A549 (cell line): ENCODE measurements at regions not wholly inside any gene's neighbourhood (a gene's known extent, or its start where the extent isn't known, plus 50 kb on each side); places are given as distances from the start of the nearest gene placed in this dataset.

Experiments
- ATAC-seq, 2 experiments: fragments of 200-7000 bp in 1 of 2; fragments of >200 bp in 1 of 2; cut with Nextera tagmentation in 1 of 2; cut with Tn5 transposase in 1 of 2; 3 replicates each; pipeline versions ENCODE4 v1.8.0 to v1.9.1; 2018 to 2020; ENCODE audit warnings: mild to moderate bottlenecking in 1 of 2, moderate library complexity in 1 of 2
- CTCF ChIA-PET: fragments of 300-600 bp; sonication (Branson Sonifier 250); formaldehyde crosslinking; extraction: SDS; loops from one replicate; lab custom pipeline; 2021; ENCODE audit warnings: antibody characterized with exemption, inconsistent platforms; lab: Yijun Ruan, JAX
- POLR2A ChIA-PET: fragments of 350-600 bp; formaldehyde crosslinking; extraction: SDS; loops from one replicate; lab custom pipeline; 2021; ENCODE audit warnings: antibody characterized with exemption, inconsistent platforms; lab: Yijun Ruan, JAX
- DNase-seq, 2 experiments: peaks; one replicate each; pipeline versions ENCODE4 v3.0.0 to v3.0.0-alpha.2; 2011 to 2016; ENCODE audit warnings: low read depth in 1 of 2, low spot score in 1 of 2
- FAIRE-seq: peaks from 2 replicates; lab custom pipeline; 2011; peaks lifted over from hg19 to GRCh38; lab: Jason Lieb, UNC
- H3K27ac ChIP-seq, 2 experiments: fragments of >200 bp; sonication (Bioruptor Twin); formaldehyde crosslinking; 3 replicates each; pipeline ENCODE4 v1.5.1; 2016 to 2017
- H3K4me1 ChIP-seq: fragments of >200 bp; sonication (Bioruptor Twin); formaldehyde crosslinking; 3 replicates; pipeline ENCODE4 v1.6.1; 2016
- H3K4me2 ChIP-seq: fragments of >200 bp; sonication (Bioruptor Twin); formaldehyde crosslinking; 3 replicates; pipeline ENCODE4 v1.6.1; 2016
- H3K4me3 ChIP-seq: fragments of >200 bp; sonication (Bioruptor Twin); formaldehyde crosslinking; 3 replicates; pipeline ENCODE4 v1.5.1; 2016
- H3K9me3 ChIP-seq: fragments of >200 bp; sonication (Bioruptor Twin); formaldehyde crosslinking; 3 replicates; pipeline ENCODE4 v1.6.1; 2016
- BHLHE40 ChIP-seq: IDR thresholded peaks from 2 replicates; pipeline ENCODE4 v1.6.1; 2012; ENCODE audit warnings: low read depth, low read length, inconsistent platforms
- CBX2 ChIP-seq: fragments of 200-600 bp; sonication (generic); IDR thresholded peaks from 2 replicates; pipeline ENCODE4 v1.6.1; 2016; ENCODE audit warnings: low read depth, mild to moderate bottlenecking, borderline replicate concordance
- CHD4 ChIP-seq: fragments of 200-600 bp; sonication (generic); IDR thresholded peaks from 2 replicates; pipeline ENCODE4 v1.6.1; 2016; ENCODE audit warnings: antibody characterized with exemption, mild to moderate bottlenecking, borderline replicate concordance
- EHF ChIP-seq: fragments of 250-450 bp; sonication (Bioruptor Pico); IDR thresholded peaks from 2 replicates; pipeline ENCODE4 v1.5.0; 2020; ENCODE audit warnings: mild to moderate bottlenecking
- EHMT2 ChIP-seq: fragments of 200-600 bp; sonication (generic); IDR thresholded peaks from 2 replicates; pipeline ENCODE4 v1.6.1; 2016; ENCODE audit warnings: antibody characterized with exemption, low read depth, mild to moderate bottlenecking, moderate library complexity
- EP300 ChIP-seq, 2 experiments: fragments of >200 bp; sonication (Bioruptor Twin); formaldehyde crosslinking; IDR thresholded peaks; 2 replicates in 1 of 2; 3 replicates in 1 of 2; pipeline ENCODE4 v1.6.1; 2016 to 2017
- ESRRA ChIP-seq: fragments of 150-350 bp; IDR thresholded peaks from 2 replicates; pipeline ENCODE4 v1.6.1; 2014; ENCODE audit warnings: mild to moderate bottlenecking, low read length, borderline replicate concordance
- FOSB ChIP-seq: fragments of 250-450 bp; sonication (Bioruptor Pico); IDR thresholded peaks from 2 replicates; pipeline ENCODE4 v1.5.0; 2020; ENCODE audit warnings: mild to moderate bottlenecking, moderate library complexity
- FOSL2 ChIP-seq, 2 experiments: fragments of 450-650 bp in 1 of 2; fragments of >200 bp in 1 of 2; sonication (Bioruptor Twin) in 1 of 2; formaldehyde crosslinking; IDR thresholded peaks; 2 replicates each; pipeline versions ENCODE4 v1.5.0 to v1.6.1; 2016 to 2020; ENCODE audit warnings: mild to moderate bottlenecking in 1 of 2, moderate library complexity in 1 of 2
- HDAC2 ChIP-seq: fragments of 200-600 bp; sonication (generic); IDR thresholded peaks from 2 replicates; pipeline ENCODE4 v1.6.1; 2016
- HOXB13 ChIP-seq: fragments of 250-450 bp; sonication (Bioruptor Pico); IDR thresholded peaks from 2 replicates; pipeline ENCODE4 v1.5.0; 2020; ENCODE audit warnings: low read depth, mild to moderate bottlenecking, moderate library complexity
- JUN ChIP-seq, 2 experiments: fragments of >200 bp; sonication (Bioruptor Twin); formaldehyde crosslinking; IDR thresholded peaks; 2 replicates in 1 of 2; 3 replicates in 1 of 2; pipeline ENCODE4 v1.6.1; 2016 to 2017
- JUNB ChIP-seq: fragments of >200 bp; sonication (Bioruptor Twin); formaldehyde crosslinking; IDR thresholded peaks from 2 replicates; pipeline ENCODE4 v1.6.1; 2016
- MAZ ChIP-seq: fragments of 150-350 bp; IDR thresholded peaks from 2 replicates; pipeline ENCODE4 v1.6.1; 2014; ENCODE audit warnings: antibody characterized with exemption, low read depth, low read length, borderline replicate concordance
- MYC ChIP-seq: IDR thresholded peaks from 2 replicates; pipeline ENCODE4 v1.6.1; 2012; ENCODE audit warnings: mild to moderate bottlenecking, inconsistent platforms, low read length, improper control_type of control experiment, borderline replicate concordance
- NFE2L2 ChIP-seq: fragments of 150-350 bp; conservative IDR thresholded peaks from 2 replicates; pipeline ENCODE4 v1.6.1; 2014; ENCODE audit warnings: low read length
- NR3C1 ChIP-seq: fragments of >200 bp; sonication (Bioruptor Twin); formaldehyde crosslinking; IDR thresholded peaks from 3 replicates; pipeline ENCODE4 v1.6.1; 2017
- POLR2A ChIP-seq: IDR thresholded peaks from 2 replicates; pipeline ENCODE4 v1.6.1; 2012; ENCODE audit warnings: mild to moderate bottlenecking, low read length
- RCOR1 ChIP-seq: fragments of 150-350 bp; IDR thresholded peaks from 2 replicates; pipeline ENCODE4 v1.6.1; 2014; ENCODE audit warnings: antibody characterized with exemption, low read length, low read depth
- RFX5 ChIP-seq: fragments of 450-650 bp; IDR thresholded peaks from 2 replicates; pipeline ENCODE4 v1.7.1; 2014; ENCODE audit warnings: antibody characterized with exemption, mild to moderate bottlenecking, moderate library complexity
- SMC3 ChIP-seq: fragments of >200 bp; sonication (Bioruptor Twin); formaldehyde crosslinking; IDR thresholded peaks from 3 replicates; pipeline ENCODE4 v1.6.1; 2018; ENCODE audit warnings: inconsistent platforms
- SREBF2 ChIP-seq: fragments of 450-650 bp; IDR thresholded peaks from 2 replicates; pipeline ENCODE4 v1.6.1; 2014; ENCODE audit warnings: mild to moderate bottlenecking, moderate library complexity
- TFCP2L1 ChIP-seq: fragments of 250-450 bp; sonication (Bioruptor Pico); IDR thresholded peaks from 2 replicates; pipeline ENCODE4 v1.5.0; 2021; ENCODE audit warnings: mild to moderate bottlenecking
- TP53 ChIP-seq: fragments of 250-450 bp; sonication (Bioruptor Pico); IDR thresholded peaks from 2 replicates; pipeline ENCODE4 v1.5.0; 2021; ENCODE audit warnings: mild to moderate bottlenecking, moderate library complexity
- ZC3H11A ChIP-seq: fragments of 450-650 bp; IDR thresholded peaks from 2 replicates; pipeline ENCODE4 v1.6.1; 2014; ENCODE audit warnings: antibody characterized with exemption, mild to moderate bottlenecking
- WGBS: methylation state at CpG from one replicate; pipeline ENCODE4 v1.1.6; 2017; ENCODE audit errors: missing lambda C conversion rate; 5-methylcytosine and 5-hydroxymethylcytosine counted together
- TF ChIP-seq, protein P1 (sequence below): fragments of >200 bp; sonication (Bioruptor Twin); formaldehyde crosslinking; IDR thresholded peaks from 3 replicates; pipeline ENCODE4 v1.6.1; 2016
- TF ChIP-seq, protein P2 (sequence below): IDR thresholded peaks from 2 replicates; pipeline ENCODE4 v1.6.1; 2012; ENCODE audit warnings: low read depth, borderline replicate concordance
- TF ChIP-seq, protein P3 (sequence below): fragments of 150-350 bp; IDR thresholded peaks from 2 replicates; pipeline ENCODE4 v1.6.1; 2014; ENCODE audit warnings: low read depth, mild to moderate bottlenecking, low read length
- TF ChIP-seq, protein P4 (sequence below): fragments of 250-450 bp; sonication (Bioruptor Pico); IDR thresholded peaks from 2 replicates; pipeline ENCODE4 v1.5.0; 2021; ENCODE audit warnings: mild to moderate bottlenecking, moderate library complexity, borderline replicate concordance

DNA sequence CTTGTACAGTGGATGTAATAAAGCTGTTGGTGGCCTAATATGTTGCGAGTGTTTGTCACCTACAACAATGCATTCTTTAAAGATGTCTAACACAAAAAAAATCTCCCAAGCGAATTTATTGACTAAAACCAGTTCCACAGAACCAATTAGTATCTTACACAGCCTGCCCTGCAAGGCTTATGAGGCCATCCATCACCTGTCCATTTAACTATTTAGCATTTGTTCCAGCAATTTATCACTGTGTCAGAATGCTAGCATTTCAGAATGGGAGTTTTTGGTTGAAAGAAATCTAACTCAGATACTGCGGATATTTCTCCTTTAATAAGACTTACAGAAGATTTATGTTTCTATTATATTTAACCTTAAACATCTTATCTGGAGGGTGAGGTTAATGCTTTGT lies 831.1 kb upstream of the PRMT6 start:
- no peak for TF ChIP-seq EP300 (IDR thresholded peaks at IDR 0.05)
- TF ChIP-seq, protein P1, sequence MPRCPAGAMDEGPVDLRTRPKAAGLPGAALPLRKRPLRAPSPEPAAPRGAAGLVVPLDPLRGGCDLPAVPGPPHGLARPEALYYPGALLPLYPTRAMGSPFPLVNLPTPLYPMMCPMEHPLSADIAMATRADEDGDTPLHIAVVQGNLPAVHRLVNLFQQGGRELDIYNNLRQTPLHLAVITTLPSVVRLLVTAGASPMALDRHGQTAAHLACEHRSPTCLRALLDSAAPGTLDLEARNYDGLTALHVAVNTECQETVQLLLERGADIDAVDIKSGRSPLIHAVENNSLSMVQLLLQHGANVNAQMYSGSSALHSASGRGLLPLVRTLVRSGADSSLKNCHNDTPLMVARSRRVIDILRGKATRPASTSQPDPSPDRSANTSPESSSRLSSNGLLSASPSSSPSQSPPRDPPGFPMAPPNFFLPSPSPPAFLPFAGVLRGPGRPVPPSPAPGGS = no peak
- no peak for TF ChIP-seq HDAC2
- TF ChIP-seq EHMT2 = no peak
- TF ChIP-seq, protein P2, sequence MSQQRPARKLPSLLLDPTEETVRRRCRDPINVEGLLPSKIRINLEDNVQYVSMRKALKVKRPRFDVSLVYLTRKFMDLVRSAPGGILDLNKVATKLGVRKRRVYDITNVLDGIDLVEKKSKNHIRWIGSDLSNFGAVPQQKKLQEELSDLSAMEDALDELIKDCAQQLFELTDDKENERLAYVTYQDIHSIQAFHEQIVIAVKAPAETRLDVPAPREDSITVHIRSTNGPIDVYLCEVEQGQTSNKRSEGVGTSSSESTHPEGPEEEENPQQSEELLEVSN = no peak
- no peak for TF ChIP-seq MAZ
- no peak for TF ChIP-seq JUN (IDR thresholded peaks at IDR 0.05)
- no peak for TF ChIP-seq FOSB (CRISPR knock-in tag)
- no peak for TF ChIP-seq EHF (CRISPR knock-in tag)
- no peak for TF ChIP-seq HOXB13 (CRISPR knock-in tag)
- TF ChIP-seq TFCP2L1 = no peak
- TF ChIP-seq POLR2A = no peak
- no peak for TF ChIP-seq TP53 (CRISPR knock-in tag)
- no peak for TF ChIP-seq CBX2
- no peak for TF ChIP-seq SREBF2
- no peak for TF ChIP-seq ZC3H11A
- no peak for TF ChIP-seq BHLHE40
- no peak for TF ChIP-seq ESRRA
- TF ChIP-seq FOSL2 (IDR thresholded peaks at IDR 0.05) = no peak
- TF ChIP-seq FOSL2 (CRISPR knock-in tag; IDR thresholded peaks at IDR 0.05) = no peak
- Histone ChIP-seq H3K4me2 (no peak overlapping the region), H3K4me3 (no peak overlapping the region), H3K27ac (no peak overlapping the region), H3K9me3 (no peaks in the 10 kb centered on the region), H3K4me1 (no peaks in the 10 kb centered on the region)
- no peak for DNase-seq
- no peak for FAIRE-seq
- 19% methylated on average over 3 of the region's 3 CpGs for WGBS
- ChIA-PET POLR2A (no interaction called here), CTCF (no interaction called here)
- no peak for ATAC-seq

DNA sequence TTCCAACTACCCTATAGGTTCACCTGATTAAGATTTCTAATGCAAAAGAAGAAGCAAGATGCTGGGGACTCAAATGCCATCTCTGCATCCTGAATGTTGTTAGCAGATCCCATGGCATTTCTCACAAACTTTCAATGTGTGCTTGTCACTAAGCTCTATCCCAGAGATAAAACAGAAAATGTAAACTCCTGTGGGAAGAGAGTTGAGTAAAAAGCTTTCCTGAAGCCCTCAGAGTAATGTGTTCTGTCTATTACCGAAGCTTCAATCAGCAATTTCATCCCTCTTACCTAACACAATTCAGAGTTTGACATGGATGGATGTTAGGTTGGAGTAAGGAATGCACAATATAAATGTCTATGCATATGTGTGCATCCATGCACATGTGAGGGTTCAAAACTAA lies 829.9 kb upstream of the PRMT6 start:
- no peak for FAIRE-seq
- Histone ChIP-seq H3K4me3 (no peak overlapping the region), H3K9me3 (no peaks in the 10 kb centered on the region), H3K4me1 (no peaks in the 10 kb centered on the region), H3K27ac (no peak overlapping the region), H3K4me2 (no peak overlapping the region)
- TF ChIP-seq JUNB (no peak), SMC3 (no peak), NFE2L2 (no peak), EHMT2 (no peak), NR3C1 (no peak), TP53 (CRISPR knock-in tag) (no peak), MAZ (no peak), RFX5 (no peak), CBX2 (no peak), HDAC2 (no peak), RCOR1 (no peak), CHD4 (no peak), MYC (no peak), EP300 (IDR thresholded peaks at IDR 0.05) (no peak)
- TF ChIP-seq, protein P3, sequence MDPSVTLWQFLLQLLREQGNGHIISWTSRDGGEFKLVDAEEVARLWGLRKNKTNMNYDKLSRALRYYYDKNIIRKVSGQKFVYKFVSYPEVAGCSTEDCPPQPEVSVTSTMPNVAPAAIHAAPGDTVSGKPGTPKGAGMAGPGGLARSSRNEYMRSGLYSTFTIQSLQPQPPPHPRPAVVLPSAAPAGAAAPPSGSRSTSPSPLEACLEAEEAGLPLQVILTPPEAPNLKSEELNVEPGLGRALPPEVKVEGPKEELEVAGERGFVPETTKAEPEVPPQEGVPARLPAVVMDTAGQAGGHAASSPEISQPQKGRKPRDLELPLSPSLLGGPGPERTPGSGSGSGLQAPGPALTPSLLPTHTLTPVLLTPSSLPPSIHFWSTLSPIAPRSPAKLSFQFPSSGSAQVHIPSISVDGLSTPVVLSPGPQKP = no peak
- TF ChIP-seq, protein P4, sequence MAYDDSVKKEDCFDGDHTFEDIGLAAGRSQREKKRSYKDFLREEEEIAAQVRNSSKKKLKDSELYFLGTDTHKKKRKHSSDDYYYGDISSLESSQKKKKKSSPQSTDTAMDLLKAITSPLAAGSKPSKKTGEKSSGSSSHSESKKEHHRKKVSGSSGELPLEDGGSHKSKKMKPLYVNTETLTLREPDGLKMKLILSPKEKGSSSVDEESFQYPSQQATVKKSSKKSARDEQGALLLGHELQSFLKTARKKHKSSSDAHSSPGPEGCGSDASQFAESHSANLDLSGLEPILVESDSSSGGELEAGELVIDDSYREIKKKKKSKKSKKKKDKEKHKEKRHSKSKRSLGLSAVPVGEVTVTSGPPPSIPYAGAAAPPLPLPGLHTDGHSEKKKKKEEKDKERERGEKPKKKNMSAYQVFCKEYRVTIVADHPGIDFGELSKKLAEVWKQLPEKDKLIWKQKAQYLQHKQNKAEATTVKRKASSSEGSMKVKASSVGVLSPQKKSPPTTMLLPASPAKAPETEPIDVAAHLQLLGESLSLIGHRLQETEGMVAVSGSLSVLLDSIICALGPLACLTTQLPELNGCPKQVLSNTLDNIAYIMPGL = no peak
- ChIA-PET POLR2A (no interaction called here), CTCF (interaction anchor here (0.6 kb wide), 1 partner anchor 724 kb away, joined by 4 read pairs; no protein-coding TSS in a partner anchor)
- DNase-seq = no peak
- no peak for ATAC-seq
- 0% methylated on average over 1 of the region's 1 CpG for WGBS
